8988T (cell line): ENCODE measurements at regions not wholly inside any gene's neighbourhood (a gene's known extent, or its start where the extent isn't known, plus 50 kb on each side); places are given as distances from the start of the nearest gene placed in this dataset.
"Not testable (repeated sequence)": the region's sequence is repeated elsewhere in the genome, so short reads cannot be mapped to it uniquely, and the experiment has no call there.

Experiments used
- DNase-seq: peaks from one replicate; pipeline ENCODE4 v3.0.0; 2011

GRCh38 chr5:3182133-3182876, 413.3 kb upstream of the IRX1 start:
- no peak for DNase-seq

DNA sequence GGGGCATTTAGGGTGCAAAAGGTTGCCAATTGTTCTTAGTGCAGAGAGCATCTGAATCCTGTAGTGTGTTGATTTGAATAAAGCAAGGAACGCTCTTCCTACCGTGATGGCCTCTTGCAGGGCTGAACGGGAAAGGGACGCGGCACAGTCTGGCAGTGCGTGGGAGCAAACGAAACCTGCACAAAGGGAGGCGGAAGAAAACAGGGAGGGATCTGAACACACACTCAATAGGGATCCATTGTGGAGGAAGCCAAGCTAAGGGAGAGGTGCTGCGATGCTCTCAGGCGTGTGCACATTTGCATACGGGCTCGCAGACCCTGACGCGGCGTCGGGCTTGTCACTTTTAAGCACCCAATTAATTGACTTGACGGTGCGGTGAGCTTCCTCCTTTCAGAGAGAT, 414.0 kb upstream of the IRX1 start:
- no peak for DNase-seq

GRCh38 chr5:3180636-3181035, 415.0 kb upstream of the IRX1 start:
- no peak for DNase-seq

DNA sequence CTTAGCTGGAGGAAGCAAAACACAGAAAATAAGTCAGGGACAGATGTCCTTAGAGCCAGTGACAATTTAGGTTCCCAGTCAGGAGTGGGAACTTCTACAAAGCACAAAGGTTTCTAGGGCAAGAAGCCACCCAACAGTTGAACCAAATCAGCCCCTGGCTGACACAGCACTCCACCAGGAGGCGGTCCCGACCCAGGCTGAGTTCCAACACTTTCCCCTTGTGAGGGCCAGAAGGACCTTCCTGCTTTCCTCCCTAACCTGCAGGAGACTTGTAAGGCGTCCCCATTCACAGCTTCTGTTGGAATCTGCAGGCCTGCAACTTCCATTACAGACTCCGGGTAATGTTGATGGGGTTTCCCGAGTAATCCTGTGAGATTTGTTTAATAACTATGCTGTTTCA, 416.4 kb upstream of the IRX1 start:
- DNase-seq = no peak

GRCh38 chr5:3177338-3177737, 418.3 kb upstream of the IRX1 start:
- DNase-seq = no peak

DNA sequence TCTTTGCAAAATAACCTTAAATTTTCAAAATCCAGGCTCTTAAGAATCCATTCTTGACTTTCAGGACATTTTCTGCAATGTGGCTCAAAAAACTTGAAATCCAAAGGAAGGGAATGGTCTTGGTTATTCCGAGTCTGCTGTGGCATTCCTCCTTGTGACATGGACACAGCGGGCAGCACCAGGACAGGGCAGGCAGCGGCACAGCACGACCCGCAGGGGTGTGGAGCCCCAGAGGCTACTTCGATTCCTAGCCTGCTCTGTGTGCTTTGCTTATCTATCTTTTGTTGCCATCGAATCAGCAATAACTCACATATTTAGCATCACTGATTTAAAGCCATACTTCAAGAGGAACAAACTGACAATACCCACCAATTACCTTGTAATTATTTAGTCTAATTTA, 420.2 kb upstream of the IRX1 start:
- DNase-seq = no peak

DNA sequence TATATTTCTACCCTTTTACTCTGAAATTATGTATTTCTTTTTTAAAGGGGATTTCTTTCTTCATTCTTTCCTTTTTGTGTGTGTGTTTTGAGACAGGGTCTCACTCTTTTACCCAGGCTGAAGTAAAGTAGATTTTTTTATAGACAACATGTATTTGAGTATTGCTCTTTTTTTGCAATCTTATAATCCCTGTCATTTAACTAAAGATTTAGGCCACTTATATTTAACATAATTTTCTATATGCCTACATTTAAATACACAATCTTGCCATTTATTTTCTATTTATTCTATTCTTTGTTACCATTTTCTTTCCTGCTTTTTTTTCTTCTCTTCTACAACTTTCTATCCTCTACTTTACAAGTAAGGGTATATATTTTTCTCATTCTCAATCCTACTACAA, 416.0 kb upstream of the IRX2 start:
- DNase-seq = no peak

GRCh38 chr5:3163626-3164025, 412.1 kb upstream of the IRX2 start:
- DNase-seq = no peak

DNA sequence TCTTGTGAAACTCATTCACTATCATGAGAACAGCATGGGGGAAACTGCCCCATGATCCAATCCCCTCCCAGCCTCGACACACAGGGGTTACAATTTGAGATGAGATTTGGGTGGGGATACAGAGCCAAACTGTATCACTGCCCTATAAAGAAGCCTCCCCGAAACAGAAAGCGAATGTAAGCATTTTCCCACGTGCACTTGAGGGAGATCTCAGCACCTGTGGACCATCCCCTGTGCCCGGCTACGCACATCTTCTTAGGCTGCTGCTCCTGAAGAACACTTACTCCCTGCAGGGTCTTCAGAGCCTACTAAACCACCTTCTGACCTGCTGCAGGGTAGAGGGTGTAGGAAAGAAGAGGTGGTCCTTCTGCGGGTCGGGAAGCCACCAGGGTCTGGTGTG, 410.2 kb upstream of the IRX2 start:
- DNase-seq = no peak

DNA sequence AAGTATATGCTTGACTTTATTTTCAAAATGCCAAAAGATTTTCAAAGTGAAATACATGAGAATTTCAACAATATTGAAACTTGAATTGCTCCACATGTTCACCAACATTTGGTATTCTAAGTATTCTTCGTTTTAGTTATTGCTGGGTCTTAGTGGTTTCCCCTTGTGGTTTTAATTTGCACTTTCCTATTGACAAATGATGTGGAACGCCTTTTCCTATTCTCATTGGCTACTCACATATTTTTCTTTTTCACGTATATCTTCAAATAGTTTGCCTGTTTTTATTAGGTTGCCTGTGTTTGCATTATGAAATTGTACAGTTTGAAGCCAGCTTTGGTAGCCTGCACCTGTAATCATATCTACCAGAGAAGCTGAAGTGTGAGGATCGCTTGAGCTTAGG, 405.7 kb upstream of the IRX2 start:
- no peak for DNase-seq

- DNase-seq = no peak
These were observed 404.2 kb upstream of the IRX2 start for GRCh38 chr5:3155717-3156116.

- no peak for DNase-seq
These were observed 403.6 kb upstream of the IRX2 start for GRCh38 chr5:3155046-3155445.

- no peak for DNase-seq
These were observed 402.4 kb upstream of the IRX2 start for GRCh38 chr5:3153906-3154305.

GRCh38 chr5:3153226-3153858, 401.9 kb upstream of the IRX2 start:
- DNase-seq = no peak

DNA sequence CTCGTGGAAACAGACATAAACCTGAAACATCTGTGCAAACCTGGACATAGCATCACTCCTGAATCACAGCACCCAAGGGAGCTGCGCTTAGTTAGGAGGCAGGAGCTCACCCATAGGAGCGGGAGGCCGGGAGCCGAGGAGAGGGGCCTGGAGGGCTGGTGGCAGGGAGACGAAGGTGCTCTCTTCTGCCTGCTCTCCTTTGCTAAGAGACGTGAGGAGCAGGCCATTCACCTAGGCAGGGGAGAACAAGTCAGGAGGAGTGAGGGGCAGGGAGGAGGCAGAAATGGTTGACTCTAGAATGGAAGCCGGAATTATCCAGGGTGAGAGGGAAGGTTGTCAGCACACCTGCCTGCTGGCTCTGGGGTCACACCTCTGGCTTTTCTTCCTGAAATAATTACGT, 398.4 kb upstream of the IRX2 start:
- no peak for DNase-seq

DNA sequence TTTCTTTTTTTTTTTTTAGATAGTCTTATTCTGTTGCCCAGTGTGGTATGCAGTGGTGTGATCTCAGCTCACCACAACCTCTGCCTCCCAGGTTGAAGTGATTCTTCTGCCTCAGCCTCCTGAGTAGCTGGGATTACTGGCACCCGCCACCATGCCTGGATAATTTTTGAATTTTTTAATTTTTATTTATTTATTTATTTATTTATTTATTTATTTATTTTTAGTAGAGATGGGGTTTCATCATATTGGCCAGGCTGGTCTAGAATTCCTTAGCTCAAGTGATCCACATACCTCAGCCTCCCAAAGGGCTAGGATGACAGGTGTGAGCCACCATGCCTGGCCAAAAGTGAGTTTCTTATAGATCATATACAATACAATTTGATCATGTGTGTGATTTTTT, 395.9 kb upstream of the IRX2 start:
- DNase-seq = not testable (repeated sequence)

DNA sequence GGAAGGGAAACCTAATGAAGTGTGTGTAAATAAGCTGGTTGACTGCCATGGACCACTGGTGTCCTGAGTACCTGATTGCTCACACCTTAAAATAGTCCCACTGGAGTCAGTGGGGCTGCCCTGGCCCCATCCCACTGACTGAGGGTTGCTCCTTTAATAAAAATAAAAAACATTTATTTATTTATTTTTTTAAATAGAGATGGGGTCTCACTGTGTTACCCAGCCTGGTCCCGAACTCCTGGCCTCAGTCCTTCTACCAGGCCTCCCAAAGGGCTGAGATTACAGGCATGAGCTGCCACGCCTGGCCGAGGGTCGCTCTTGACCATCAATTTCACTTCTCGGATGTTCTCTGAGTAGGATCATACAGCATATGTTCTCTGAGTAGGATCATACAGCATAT, 394.2 kb upstream of the IRX2 start:
- DNase-seq = no peak

DNA sequence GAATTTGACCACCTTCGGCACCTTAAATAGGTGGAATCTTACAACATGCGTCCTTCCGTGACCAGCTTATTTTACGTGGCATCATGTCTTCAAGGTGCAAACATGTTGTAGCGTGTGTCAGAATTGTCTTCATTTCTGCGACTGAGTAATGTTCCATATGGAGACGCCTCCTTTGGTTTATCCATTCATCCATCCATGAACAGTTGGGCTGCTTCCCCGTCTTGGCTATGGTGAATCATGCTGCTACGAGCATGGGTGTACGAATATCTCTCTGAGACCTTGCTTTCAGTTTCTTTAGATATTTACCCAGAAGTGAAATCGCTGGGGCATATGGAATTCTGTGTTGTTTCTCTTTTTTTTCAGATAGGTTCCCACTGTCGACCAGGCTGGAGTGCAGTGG, 391.9 kb upstream of the IRX2 start:
- DNase-seq = no peak

DNA sequence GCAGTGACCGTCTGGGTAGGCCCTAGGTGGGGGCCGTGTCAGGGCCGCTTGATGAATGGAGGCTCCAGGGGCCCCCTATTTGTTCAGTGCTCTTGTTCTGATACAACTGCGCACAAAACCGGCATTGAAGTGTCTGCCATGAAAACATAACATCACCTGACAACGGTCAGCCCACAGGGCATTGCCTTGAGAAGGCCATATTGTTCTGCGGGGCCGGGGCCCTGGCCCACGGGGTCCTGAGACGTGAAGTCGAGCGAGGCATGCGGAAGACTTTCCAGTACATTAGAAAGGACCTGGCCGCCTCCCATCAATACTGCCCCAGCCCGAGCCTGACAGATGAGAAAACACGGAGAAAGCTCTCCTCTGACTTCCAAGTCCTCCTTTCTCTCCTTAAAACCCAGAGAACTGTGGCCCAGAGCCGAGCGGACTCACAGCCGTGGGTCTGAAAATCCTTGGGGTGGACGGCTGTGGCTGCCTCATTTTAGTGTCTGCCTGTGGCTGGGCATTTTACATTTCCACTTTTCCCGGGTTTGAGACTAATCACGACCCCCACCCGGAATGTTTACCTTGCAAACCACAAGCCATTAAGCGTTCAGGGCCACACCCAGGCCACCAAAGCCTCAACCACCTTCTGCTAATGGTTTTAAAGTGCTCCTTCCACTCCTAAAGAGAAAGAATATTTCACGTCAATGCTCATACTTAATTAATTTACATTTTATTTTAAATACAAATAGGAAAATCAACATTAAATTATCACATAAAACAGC, 391.0 kb upstream of the IRX2 start:
- no peak for DNase-seq

GRCh38 chr5:3140117-3140516, 388.6 kb upstream of the IRX2 start:
- no peak for DNase-seq

DNA sequence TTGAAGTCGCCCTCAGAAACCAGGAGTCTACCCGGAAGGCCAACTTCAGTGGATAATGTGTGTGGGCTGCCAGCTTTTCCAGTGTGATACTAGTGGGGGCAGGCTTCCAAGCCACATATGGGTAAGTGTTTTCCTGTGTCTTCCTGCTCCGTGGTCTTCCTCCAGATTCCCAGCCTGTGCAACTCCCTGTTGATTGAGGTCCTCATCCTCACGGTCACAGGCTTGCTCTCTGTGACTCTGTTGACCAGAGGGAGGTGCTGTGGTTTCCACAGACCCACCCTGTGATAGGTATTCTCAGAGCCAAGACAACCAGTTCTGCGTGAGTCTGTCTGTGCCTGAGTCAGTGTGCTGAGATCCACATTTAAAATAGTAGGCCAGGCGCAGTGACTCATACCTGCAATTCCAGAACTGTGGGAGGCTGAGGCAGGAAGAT, 388.0 kb upstream of the IRX2 start:
- no peak for DNase-seq

GRCh38 chr5:3131161-3131560, 379.7 kb upstream of the IRX2 start:
- no peak for DNase-seq

GRCh38 chr5:3129252-3129651, 377.8 kb upstream of the IRX2 start:
- no peak for DNase-seq

DNA sequence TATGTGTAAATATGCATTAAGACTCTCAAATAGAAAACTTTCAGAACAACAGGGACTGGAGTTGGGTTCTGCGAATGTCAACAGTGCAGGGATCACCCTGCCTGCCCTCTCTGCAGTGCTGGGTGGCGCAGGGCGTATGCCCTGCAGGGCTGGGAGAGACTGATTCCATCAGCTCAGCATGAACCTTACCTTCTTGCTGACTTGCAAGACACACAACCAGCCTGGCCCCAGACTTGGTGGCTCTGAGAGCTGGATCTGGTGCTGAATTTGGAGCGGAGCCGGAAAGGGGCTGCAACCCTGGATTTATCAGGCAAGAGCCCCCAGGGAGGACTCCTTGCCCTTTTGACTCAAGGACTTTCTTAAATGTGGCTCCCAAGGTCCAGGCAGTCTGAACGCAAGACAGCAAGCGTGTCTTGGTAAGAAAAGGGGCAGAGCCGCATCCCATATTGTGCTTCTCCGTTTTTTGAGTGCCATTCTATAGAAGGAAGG, 376.0 kb upstream of the IRX2 start:
- DNase-seq = no peak
